ENCODE measurements at regions not wholly inside any gene's neighbourhood (a gene's known extent, or its start where the extent isn't known, plus 50 kb on each side); places are given as distances from the start of the nearest gene placed in this dataset.
"Not testable (repeated sequence)": the region's sequence is repeated elsewhere in the genome, so short reads cannot be mapped to it uniquely, and the experiment has no call there.

DNA sequence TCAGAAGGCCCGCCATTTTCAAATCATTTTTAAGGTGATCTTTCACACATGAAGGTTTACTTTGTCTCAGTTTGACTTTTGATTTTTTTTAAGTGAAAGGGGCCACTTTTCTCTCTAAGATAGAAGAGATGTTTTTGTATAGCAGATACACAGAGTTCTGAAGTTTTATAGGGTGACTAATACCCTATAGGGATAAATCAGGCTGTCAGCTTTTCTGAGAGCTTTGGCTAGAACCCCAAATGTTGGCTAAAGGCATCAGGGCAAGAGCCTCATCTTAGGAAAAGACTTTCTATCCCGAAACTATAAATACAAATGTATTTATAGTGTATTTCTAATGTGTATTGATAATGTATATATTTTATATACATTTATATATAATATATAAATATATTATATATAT, 181.4 kb downstream of the TBX18 start:
- FAIRE-seq (no peak), DNase-seq (ENCODE audit: low spot score in 2 of 2) (no peak)

DNA sequence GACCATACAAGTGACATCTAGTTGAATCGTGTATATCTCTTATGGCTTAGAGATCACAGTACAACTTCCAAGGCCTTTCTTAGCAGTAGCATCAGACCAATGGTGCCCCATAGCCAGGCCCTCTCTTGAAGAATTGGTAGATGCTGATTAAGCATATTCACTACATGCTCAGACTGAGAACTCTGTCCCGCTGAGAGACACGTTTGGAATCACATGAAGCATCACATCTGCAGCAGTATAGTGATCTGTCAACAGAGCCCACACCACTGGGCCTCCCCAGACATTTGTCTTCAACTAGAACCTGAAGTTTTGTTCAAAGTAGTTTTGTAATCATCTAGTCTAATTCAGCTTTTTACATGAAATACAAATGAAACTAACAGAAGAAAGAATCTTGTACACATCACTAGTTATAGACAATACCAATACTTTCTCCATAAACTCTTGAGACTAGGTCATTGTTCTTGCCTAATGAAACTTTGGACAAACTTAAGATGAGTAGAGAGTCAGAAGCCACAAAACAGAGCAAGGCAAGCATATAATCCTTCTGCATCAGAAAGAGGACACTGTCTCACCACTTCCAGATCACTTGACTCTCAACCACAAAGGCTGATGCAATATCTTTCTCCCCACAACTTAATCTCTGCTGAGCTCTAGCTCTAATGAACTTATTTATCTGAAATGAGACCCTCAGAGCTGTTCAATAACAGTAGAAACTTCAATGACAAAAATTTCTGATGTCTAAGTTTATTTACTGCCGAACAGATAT, 182.7 kb downstream of the TBX18 start:
- no peak for FAIRE-seq
- no peak for DNase-seq (ENCODE audit: low spot score in 2 of 2)

DNA sequence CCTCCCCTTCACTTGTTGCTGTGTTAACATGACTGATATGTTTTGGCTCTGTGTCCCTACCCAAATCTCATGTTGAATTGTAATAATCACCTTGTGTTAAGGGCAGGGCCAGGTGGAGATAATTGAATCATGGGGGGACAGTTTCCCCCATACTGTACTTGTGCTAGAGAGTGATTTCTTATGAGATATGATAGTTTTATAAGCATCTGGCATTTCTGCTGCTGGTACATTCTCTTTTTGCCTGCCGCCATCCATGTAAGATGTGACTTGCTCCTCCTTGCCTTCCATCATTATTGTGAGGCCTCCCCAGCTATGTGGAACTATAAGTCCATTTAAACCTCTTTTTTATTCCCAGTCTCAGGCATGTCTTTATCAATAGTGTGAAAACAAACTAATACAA, 185.0 kb downstream of the TBX18 start:
- DNase-seq (ENCODE audit: low spot score in 2 of 2) (no peak), FAIRE-seq (no peak)

DNA sequence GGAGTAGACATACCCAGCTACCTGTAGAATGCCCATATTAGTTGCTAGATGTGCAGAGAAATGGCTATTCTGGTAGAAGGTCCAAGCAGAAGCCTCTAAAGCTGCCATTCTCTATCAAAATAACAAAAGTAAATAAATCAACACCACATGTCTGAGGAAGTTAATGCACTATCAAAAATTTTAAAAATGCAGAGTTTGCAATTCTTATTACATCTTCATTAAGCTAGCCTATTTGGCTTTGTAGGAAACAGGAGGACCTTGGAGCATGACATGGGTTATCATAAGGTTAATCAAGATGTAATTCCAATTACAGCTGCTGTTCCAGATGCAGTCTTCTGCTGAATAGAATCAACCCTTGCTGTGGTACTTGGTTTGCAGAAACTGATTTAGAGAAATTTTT, 188.4 kb downstream of the TBX18 start:
- DNase-seq (ENCODE audit: low spot score in 2 of 2) (no peak), FAIRE-seq (no peak)

DNA sequence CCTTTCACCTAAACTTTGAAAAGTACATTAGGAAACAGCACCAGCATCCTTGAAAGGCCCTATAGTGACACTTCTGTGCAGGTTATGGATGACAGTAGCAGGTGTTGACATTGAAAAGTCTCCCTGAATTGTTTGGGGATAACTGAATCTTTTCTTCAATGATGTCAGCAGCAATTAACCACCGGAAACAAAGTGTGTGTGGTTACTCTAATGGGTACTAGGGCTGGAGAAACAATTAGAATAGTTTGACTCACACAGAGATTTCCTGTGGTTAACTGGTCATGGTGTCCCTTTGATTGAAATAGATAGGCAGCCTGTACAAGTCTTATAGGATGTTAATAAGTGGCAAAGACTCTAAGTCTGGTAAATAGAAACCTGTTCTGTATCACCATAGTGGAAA, 189.1 kb downstream of the TBX18 start:
- no peak for DNase-seq (ENCODE audit: low spot score in 2 of 2)
- FAIRE-seq, result no peak

DNA sequence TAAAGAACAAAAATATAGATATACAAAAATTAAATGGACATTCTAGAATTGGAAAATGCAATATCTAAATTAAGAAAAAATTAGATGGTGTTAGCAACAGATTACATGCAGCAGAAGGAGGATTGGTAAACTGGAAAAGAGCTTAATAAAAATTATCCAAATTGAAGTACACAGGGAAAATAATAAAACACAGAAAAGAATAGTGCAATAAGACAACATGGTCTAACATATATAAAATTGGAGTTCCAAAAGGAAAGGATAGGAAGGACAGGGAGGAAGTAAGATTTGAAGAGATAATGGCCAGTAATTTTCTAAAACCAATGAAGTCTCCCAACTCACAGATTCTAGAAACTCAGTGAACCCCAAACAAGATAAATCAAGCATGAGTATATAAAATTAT, 194.5 kb downstream of the TBX18 start:
- FAIRE-seq (no peak), DNase-seq (ENCODE audit: low spot score in 2 of 2) (no peak)

DNA sequence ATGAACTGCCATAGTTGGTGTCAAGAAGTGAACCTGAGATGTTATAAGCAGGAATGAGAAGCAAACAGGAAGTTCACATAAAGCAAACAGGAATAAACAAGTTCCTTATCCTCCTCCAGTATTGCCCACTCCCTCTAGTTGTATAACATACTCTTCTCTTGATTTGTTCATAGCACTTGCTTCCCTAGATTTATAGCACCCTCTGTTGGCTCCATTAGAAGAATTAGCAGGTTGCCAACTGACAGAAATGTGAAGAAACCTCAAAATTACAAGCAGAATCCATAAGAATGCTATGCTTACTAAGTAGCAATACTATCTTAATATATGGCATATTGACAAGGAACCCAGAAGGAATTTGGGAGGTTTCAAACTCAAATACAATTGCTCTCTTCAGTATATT, 195.4 kb downstream of the TBX18 start:
- no peak for DNase-seq (ENCODE audit: low spot score in 2 of 2)
- no peak for FAIRE-seq

DNA sequence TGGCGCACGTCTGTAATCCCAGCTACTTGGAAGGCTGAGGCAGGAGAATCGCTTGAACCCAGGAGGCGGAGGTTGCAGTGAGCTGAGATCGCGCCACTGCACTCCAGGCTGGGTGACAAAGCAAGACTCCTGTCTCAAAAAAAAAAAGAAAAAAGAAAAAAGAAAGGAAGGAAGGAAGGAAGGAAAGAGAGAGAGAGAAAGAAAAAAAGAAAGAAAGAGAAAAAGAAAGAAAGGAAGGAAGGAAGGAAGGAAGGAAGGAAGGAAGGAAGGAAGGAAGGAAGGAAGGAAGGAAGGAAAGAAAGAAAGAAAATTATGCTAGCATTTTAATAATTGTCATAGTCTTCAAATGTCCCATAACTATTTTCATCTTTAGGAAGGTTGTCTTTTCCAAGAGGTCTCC, 198.7 kb downstream of the TBX18 start:
- FAIRE-seq; DNase-seq (ENCODE audit: low spot score in 2 of 2): not testable (repeated sequence)

DNA sequence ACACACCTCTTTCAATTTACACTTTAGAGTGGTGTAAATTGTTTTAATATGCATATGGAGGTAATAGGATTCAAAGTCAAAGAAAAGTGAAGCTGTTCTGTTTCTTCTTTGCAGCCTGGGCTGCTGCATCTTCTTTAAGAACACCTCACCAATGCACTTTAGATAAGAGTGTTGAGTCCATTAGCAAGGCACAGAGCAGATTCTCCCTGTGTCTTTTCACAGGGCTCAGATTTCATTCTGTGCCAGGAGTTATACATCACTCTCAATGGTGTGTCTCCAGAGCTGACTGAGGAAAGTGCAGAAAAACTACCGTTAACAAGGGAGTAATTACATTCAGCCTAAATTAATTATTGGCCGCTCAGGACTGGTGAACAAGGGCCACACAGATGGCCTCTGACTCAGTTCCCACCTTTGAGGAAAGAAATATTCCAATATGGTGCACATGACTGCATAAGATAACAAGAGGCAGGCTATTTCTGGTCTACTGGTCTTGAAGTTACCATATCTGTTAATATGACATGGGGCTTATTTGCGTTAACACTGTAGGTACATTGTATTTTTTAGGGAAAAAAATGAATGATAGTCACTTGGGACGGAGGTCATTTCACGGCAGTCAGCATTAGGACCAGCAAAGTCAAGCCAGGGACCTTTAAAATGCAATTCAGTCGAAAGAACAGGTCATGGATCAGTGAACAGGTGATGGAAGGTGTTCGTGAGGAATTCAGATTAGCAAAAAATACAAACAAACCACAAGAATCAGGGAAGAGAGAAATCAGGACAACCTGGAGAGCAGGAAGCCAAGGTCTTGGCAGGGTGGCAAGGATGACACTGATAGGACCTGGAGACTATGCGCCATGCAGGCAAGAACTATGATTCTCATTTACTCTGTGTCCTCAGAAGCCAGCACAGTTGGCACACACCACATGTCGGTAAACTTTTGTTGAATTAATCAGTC, 203.7 kb downstream of the TBX18 start:
- DNase-seq (ENCODE audit: low spot score in 2 of 2) (no peak), FAIRE-seq (no peak)

DNA sequence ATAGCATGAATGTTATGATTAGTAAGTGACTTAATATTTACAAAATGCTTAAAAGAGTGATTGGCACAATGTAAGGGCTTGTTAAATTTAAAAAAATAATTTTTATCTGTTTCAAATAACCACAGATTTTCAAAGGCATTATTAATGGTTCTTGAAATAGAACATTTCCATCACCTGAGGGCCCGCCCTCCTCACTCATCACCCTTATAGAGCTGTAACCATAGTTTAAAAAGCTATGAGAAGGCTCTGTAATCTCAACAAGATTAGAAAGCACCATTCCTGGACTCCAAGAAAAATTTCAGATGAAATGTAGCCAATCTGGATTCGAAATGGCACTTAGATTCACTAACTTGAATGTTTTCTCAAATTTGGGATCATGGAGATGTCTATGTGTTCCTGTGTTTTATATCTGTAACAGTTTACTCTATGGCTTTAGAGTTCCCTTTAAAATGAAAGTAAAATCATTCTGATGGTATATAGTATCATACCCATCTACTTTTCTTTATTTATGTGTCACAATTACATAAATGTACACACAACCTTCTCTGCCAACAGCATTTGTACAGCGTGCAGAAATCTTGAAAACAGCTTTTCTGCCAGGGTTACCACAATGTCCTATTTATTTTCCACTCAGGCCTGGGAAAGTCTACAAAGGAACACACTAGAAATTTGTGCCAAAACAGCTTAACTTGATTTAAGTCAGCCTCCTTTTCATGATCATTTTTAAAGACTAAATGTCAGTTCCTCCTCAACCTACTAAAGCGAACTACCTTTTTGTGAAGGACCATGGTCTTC, 207.7 kb downstream of the TBX18 start:
- no peak for DNase-seq (ENCODE audit: low spot score in 2 of 2)

DNA sequence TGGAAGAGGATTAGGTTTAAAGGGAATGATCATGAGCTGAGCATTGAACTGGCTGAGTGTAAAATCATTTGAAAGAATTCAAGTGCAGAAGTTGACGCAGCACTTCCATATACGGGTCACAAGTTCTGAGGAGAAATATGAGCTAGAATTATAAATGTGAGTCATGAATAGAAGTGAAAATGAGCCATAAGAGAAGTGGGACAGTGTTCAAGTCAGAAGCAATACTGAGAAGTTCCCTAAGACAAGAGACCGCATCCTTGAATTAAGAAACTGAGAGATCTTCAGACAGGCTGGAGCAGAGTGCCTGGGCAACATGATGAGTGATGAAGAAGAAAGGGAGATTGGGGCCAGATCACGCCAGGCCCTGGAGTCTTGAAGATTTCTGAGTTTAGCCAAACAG, 209.7 kb downstream of the TBX18 start:
- DNase-seq (ENCODE audit: low spot score in 2 of 2) (no peak), FAIRE-seq (no peak)

More for the DNA sequence above, 207.7 kb downstream of the TBX18 start:
- FAIRE-seq, result no peak

DNA sequence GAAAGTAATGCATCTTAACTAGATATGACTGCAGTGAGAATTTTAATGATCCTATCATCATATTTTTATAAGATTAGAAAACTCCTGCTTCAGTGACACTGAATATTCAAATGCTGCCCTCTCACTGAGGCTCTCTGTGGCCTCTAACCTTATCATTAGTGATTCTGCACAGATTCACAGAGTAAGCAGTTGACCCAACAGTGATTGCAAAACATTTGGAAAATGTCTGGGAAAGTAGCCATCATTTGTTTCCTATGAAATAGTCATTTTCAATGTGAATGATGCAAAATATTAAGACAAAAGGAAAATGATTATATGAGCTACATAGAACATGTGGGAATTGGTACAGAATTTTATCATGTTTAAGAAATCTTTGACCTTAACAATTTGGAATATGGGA, 210.3 kb downstream of the TBX18 start:
- no peak for DNase-seq (ENCODE audit: low spot score in 2 of 2)
- FAIRE-seq, result no peak

DNA sequence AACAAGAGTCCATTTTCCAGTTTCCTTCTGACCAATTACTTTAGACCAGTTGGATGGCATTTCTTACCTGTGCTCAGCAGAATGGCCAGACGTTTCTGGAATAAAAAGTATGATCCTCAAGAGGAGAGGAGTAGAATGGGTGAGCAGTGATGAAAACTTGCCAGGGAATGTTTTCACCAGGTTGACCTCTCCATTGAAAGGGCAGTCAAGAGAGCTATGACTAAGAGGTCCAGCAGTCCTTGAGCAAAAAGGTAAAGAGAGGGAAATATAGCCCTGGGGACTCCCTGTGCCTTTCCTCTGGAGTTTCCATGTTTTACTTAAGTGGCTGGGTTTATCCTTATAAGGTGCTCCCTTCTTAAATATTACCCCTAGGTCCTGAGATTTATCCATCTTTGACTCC, 210.9 kb downstream of the TBX18 start:
- no peak for FAIRE-seq
- DNase-seq (ENCODE audit: low spot score in 2 of 2), result no peak

DNA sequence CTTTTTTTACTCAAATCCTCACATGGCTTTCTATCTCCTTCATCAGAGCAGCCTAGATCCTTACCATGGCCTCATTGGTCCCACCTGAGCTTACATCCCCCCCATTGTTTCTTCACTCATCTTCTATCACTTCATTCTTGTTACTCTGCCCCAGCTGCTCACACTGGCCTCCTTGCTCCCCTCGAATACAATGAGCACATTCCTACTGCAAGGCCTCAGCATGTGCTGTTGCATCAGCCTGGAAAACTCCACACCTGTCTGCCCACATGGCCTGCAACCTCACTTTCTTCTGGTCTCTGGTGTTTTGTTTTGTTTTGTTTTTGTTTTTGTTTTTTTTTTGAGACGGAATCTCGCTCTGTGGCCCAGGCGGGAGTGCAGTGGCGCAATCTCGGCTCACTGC, 212.6 kb downstream of the TBX18 start:
- DNase-seq (ENCODE audit: low spot score in 2 of 2) (no peak), FAIRE-seq (no peak)

DNA sequence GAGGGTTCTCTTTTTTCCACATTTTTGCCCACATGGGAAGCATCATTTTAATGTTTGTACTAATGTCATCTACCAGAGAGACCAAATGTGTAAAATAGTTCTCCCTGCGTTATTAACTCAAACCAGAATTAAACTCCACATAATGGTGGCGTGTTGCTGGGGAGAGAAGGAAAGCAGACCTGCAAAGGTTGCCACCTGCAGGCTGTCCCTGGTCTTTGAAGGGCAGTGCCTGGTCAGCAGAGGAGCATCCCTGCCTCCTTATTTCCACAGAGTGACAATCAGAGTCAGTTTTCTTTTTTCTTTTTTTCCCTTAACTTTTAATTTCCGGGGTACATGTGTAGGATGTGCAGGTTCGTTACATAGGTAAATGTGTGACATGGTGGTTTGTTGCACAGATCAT, 214.5 kb downstream of the TBX18 start:
- DNase-seq (ENCODE audit: low spot score in 2 of 2) (no peak), FAIRE-seq (no peak)

DNA sequence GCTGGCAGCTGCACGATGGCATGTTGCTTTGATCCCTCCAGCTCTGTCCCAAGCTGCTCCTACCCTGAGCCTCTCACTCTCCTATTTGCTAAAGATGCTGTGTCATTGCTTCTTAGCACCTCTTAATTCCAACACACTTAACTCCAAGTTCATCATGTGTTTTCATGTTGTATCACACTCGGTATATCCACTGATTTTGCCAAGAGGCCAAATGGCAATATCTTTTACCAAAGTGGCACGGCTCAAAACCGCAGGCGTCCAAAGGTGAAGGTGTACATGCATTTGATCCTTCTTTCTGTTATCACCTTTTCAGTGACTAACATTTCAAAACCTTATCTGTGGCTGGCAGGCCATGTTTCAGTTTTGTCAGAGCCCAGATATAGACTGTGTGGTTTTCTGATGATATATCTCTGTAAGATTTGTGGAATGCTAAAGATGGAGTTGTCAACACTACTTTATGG, 217.0 kb downstream of the TBX18 start:
- DNase-seq (ENCODE audit: low spot score in 2 of 2), result no peak
- FAIRE-seq, result no peak

DNA sequence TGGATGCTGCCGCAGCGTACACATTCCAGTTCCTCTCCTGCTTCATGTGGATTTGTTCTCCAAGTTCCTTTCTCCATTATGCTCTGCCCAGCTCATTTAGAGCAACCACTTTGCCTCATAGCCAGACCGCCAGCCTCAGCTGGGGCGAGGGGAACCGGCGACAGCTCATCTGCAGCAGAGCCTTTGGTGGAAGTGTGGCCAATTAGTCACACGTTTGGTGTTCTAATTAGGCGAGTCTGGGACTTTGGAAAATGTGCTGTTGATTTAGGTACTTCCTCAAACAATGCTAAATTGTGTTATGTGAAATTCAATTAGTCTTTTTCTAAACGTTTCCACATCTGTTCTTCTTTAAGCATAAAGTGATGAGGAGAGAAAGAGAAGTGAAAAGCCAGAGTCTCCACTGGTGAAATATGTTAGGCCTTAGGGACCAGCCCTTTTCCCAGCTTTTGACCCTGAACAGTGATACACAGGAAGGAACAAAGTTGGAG, 217.9 kb downstream of the TBX18 start:
- FAIRE-seq, result no peak
- no peak for DNase-seq (ENCODE audit: low spot score in 2 of 2)

DNA sequence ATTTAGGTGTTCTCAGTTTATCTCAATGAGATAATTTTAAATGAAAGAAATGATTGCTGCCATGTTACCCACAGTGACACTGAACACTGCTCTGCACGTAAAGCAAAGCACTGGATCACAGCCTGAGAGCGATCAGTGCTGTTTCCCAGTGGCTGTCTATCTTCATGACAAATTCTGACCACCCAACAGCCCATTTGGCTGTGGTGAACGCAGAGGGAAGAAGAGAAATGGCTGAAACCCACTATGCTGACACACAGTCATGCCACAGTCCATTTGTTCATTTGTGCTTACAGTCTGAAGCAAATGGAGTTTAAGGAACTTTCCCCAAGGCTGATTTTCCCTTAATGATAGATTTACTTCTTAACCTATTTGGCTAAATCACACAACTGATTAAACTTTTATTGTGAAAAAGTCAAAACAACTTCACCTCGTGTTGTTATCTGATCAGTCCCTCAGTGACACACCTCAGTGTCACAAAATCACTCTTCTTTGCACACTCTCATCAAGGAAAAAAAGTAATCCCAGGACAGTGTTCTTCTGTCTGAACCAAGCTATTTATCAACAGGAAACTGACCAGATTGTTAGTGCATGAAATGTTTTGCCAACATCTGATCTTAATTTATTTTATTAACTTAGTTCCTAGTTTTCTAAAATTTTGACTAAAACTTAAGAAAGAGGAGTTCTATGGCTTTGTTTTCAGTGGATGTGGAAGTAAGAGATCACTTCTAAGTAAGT, 225.1 kb downstream of the TBX18 start:
- no peak for DNase-seq (ENCODE audit: low spot score in 2 of 2)
- no peak for FAIRE-seq

DNA sequence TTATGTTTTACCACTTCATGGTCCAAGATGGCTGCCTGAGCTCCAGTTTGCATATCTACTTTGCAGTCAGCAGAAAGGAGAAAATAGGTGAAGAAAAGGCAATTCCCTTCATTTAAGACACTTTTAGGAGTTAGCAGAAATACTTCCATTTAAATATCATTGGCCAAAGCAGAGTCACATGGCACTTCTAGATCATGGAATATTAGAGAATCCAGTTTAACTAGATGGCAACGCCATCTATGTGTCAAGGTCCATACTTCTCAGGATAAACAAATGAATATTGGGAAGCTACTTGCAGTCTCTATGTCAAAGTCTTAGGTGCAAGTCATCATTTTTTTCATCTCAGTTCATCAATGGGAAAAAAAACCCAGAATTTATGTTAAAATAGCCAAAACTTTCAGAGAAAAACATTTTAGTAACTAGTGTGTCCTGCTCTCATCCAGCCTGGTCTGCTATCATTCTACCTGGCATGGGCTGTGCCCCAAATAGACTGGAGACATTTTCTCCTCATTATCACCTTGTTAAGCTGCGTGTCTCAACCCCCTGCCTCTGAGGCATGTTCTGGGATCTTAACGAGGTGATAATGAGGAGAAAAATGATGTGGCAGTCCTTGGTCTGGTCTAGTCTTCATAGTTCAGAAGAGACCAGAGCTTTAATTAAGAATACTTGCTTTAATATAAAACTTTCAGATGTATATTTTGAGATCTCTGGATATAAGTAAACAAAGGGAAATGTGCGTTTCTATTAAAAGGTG, 227.3 kb downstream of the TBX18 start:
- DNase-seq (ENCODE audit: low spot score in 2 of 2) (no peak), FAIRE-seq (no peak)

All from frontal cortex (tissue), 3 donors.